ENCODE measurements at regions not wholly inside any gene's neighbourhood (a gene's known extent, or its start where the extent isn't known, plus 50 kb on each side); places are given as distances from the start of the nearest gene placed in this dataset.

DNA sequence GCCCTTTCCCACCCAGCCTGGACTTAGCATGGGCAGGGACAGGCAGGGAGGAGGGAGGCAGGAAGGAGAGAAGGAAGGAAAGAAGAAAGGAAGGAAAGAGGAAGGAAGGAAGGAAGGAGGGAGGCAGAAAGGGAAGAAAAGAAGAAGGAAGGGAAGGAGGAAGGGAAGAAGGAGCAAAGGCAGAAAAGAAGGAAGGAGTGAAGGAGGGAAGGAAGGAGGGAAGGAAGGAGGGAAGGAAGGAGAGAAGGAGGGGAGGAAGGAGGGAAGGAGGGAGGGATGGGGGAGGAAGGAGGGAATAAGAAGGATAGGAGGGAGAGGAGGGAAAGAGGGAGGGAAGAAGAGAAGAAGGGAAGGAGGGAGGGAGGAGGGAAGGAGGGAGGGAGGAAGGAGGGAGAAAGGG, 110.4 kb downstream of the SALL1 start:
- TF ChIP-seq, protein P1, sequence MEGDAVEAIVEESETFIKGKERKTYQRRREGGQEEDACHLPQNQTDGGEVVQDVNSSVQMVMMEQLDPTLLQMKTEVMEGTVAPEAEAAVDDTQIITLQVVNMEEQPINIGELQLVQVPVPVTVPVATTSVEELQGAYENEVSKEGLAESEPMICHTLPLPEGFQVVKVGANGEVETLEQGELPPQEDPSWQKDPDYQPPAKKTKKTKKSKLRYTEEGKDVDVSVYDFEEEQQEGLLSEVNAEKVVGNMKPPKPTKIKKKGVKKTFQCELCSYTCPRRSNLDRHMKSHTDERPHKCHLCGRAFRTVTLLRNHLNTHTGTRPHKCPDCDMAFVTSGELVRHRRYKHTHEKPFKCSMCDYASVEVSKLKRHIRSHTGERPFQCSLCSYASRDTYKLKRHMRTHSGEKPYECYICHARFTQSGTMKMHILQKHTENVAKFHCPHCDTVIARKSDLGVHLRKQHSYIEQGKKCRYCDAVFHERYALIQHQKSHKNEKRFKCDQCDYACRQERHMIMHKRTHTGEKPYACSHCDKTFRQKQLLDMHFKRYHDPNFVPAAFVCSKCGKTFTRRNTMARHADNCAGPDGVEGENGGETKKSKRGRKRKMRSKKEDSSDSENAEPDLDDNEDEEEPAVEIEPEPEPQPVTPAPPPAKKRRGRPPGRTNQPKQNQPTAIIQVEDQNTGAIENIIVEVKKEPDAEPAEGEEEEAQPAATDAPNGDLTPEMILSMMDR (IDR thresholded peaks at IDR 0.05), result no peak
- no peak for TF ChIP-seq POLR2A (IDR thresholded peaks at IDR 0.05)
